A673 (cell line): ENCODE measurements at regions not wholly inside any gene's neighbourhood (a gene's known extent, or its start where the extent isn't known, plus 50 kb on each side); places are given as distances from the start of the nearest gene placed in this dataset.

Source experiments
- BruUV-seq: library from RNA; stranded (reverse); fragments of 400-500 nt; replicated peaks from 2 replicates; lab custom pipeline; 2021; lab: Mats Ljungman, UMichigan
- CTCF ChIA-PET: fragments of 300-600 bp; sonication (Branson Sonifier 250); formaldehyde crosslinking; loops from one replicate; lab custom pipeline; 2022; ENCODE audit warnings: antibody characterized with exemption; lab: Charles Lee
- POLR2A ChIA-PET: fragments of 300-600 bp; sonication (Branson Sonifier 250); formaldehyde crosslinking; loops from one replicate; lab custom pipeline; 2022; ENCODE audit warnings: antibody characterized with exemption; ENCODE audit not compliant: low non-redundant PET; lab: Charles Lee
- DNase-seq: peaks from one replicate; pipeline ENCODE4 v3.0.0-alpha.2; 2015; ENCODE audit warnings: low spot score
- H3K27ac ChIP-seq: fragments of 200-600 bp; sonication (generic); 2 replicates; pipeline ENCODE4 v1.5.1; 2016; ENCODE audit warnings: mixed run types, low read depth, mild to moderate bottlenecking, mixed read lengths, antibody characterized with exemption, low read length; ENCODE audit not compliant: poor library complexity, severe bottlenecking
- H3K27me3 ChIP-seq: fragments of 200-600 bp; sonication (generic); replicated peaks from 2 replicates; pipeline ENCODE4 v1.6.1; 2017; ENCODE audit warnings: mixed run types, low read depth, mild to moderate bottlenecking, mixed read lengths, antibody characterized with exemption, low read length; ENCODE audit not compliant: insufficient read depth, poor library complexity
- H3K36me3 ChIP-seq: fragments of 200-600 bp; sonication (generic); 2 replicates; pipeline ENCODE4 v1.6.1; 2016; ENCODE audit warnings: mixed run types, mild to moderate bottlenecking, mixed read lengths, antibody characterized with exemption, low read length; ENCODE audit not compliant: insufficient read depth, poor library complexity, severe bottlenecking
- H3K4me1 ChIP-seq: fragments of 200-600 bp; sonication (generic); 2 replicates; pipeline ENCODE4 v1.6.1; 2017; ENCODE audit warnings: mixed run types, mild to moderate bottlenecking, mixed read lengths, antibody characterized with exemption, low read length; ENCODE audit not compliant: insufficient read depth, poor library complexity, severe bottlenecking
- H3K4me3 ChIP-seq: fragments of 200-600 bp; sonication (generic); 2 replicates; pipeline ENCODE4 v1.5.1; 2016; ENCODE audit warnings: low read depth, mixed run types, mild to moderate bottlenecking, mixed read lengths, low read length; ENCODE audit not compliant: poor library complexity, severe bottlenecking
- H3K9me3 ChIP-seq: fragments of 200-600 bp; sonication (generic); 2 replicates; pipeline ENCODE4 v1.6.1; 2016; ENCODE audit warnings: mixed run types, low read depth, mild to moderate bottlenecking, mixed read lengths, antibody characterized with exemption, low read length; ENCODE audit not compliant: poor library complexity, severe bottlenecking
- EZH2 ChIP-seq: fragments of 200-600 bp; sonication (generic); IDR thresholded peaks from 2 replicates; pipeline ENCODE4 v1.6.1; 2017; ENCODE audit warnings: borderline replicate concordance, low read depth, mild to moderate bottlenecking, mixed read lengths, antibody characterized with exemption, low read length; ENCODE audit not compliant: poor library complexity, severe bottlenecking
- intact Hi-C: fragments of 100-400 bp; cut with micrococcal nuclease; formaldehyde crosslinking; loops from one replicate; pipeline ENCODE4 v1.10.0; 2022; ENCODE audit not compliant: unreplicated experiment
- TF ChIP-seq, protein P1 (sequence below): fragments of 300-800, 200-600 bp; sonication (generic); conservative IDR thresholded peaks from 2 replicates; pipeline ENCODE4 v1.5.1; 2017; ENCODE audit warnings: low read depth, mild to moderate bottlenecking, antibody characterized with exemption, low read length, moderate library complexity, mixed read lengths

DNA sequence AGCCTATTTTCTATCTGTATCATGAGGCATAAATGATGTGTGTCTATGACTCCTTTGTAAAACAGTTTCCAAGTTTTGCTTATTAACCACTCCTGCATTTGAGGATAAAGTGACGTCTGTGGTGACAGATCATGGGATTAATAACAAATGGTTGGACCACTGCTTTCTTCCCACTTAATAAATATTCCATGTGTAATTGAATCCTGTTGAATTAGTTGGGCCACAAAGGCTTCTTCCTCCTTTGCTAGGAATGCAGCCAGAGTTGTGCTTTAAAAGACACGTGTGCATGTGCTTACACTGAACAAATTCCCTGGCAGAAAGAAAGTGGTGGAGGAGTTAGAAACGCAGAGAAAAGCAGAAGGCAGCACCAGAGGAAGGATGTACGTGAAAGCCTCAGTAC is 150.2 kb downstream of the ACTBL2 start:
- H3K27ac ChIP-seq, result no peak overlapping the region
- DNase-seq, result no peak
- POLR2A ChIA-PET, result no interaction called here

DNA sequence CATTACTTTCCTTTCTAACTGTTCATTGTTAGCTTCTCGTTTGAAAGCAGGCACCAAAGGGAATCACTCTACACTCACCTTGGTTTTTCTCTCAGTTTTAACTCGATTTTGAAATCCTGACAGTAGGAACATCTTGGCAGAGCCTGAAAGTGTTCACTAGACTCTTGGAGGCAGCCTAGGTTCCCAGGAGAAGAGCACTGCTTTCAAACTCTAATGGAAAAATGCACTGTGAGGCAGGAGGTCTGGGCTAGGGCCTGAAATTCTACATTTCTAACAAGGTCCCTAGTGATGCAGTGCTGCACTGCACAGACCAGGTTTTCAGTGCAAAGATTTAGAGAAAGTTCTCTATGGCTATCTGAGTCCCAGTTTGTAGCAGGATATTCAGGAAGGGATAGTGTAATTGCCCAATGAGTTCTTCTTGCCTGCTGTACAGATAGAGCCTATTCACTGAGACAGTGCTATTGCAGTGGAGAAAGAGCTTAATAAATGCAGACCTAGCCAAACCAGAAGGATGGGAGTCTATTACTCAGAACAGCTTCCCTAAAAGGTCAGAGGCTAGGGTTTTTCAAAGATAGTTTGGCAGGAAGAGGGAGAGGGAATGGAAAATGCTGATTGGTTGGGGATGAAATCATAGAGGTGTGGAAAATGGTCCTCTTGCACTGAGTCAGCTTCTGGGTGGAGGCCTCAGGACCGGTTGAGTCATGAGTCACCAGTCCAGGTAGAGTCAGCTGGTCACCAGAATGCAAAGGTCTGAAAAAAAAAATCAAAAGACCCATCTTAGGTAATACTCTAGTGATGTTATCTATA is 153.9 kb downstream of the GPBP1 start:
- intact Hi-C loops, result no loop called here
- no peaks in the 10 kb centered on the region for H3K36me3 ChIP-seq
- H3K4me3 ChIP-seq, result no peak overlapping the region
- no peaks in the 10 kb centered on the region for H3K9me3 ChIP-seq
- DNase-seq, result no peak
- CTCF ChIA-PET, result no interaction called here
- no peaks in the 10 kb centered on the region for H3K4me1 ChIP-seq
- H3K27ac ChIP-seq, result no peak overlapping the region
- TF ChIP-seq EZH2, result no peak
- TF ChIP-seq, protein P1, sequence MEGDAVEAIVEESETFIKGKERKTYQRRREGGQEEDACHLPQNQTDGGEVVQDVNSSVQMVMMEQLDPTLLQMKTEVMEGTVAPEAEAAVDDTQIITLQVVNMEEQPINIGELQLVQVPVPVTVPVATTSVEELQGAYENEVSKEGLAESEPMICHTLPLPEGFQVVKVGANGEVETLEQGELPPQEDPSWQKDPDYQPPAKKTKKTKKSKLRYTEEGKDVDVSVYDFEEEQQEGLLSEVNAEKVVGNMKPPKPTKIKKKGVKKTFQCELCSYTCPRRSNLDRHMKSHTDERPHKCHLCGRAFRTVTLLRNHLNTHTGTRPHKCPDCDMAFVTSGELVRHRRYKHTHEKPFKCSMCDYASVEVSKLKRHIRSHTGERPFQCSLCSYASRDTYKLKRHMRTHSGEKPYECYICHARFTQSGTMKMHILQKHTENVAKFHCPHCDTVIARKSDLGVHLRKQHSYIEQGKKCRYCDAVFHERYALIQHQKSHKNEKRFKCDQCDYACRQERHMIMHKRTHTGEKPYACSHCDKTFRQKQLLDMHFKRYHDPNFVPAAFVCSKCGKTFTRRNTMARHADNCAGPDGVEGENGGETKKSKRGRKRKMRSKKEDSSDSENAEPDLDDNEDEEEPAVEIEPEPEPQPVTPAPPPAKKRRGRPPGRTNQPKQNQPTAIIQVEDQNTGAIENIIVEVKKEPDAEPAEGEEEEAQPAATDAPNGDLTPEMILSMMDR, result no peak
- no TSS peak for BruUV-seq
- POLR2A ChIA-PET, result no interaction called here
- no peaks in the 10 kb centered on the region for H3K27me3 ChIP-seq

More for the DNA sequence above, 150.2 kb downstream of the ACTBL2 start:
- CTCF ChIA-PET, result no interaction called here
- BruUV-seq, result no TSS peak
- no peaks in the 10 kb centered on the region for H3K36me3 ChIP-seq
- H3K4me1 ChIP-seq, result no peaks in the 10 kb centered on the region
- H3K27me3 ChIP-seq, result no peaks in the 10 kb centered on the region
- intact Hi-C loops, result no loop called here
- H3K4me3 ChIP-seq, result no peak overlapping the region
- H3K9me3 ChIP-seq, result no peaks in the 10 kb centered on the region
- TF ChIP-seq, protein P1, result no peak
- no peak for TF ChIP-seq EZH2

DNA sequence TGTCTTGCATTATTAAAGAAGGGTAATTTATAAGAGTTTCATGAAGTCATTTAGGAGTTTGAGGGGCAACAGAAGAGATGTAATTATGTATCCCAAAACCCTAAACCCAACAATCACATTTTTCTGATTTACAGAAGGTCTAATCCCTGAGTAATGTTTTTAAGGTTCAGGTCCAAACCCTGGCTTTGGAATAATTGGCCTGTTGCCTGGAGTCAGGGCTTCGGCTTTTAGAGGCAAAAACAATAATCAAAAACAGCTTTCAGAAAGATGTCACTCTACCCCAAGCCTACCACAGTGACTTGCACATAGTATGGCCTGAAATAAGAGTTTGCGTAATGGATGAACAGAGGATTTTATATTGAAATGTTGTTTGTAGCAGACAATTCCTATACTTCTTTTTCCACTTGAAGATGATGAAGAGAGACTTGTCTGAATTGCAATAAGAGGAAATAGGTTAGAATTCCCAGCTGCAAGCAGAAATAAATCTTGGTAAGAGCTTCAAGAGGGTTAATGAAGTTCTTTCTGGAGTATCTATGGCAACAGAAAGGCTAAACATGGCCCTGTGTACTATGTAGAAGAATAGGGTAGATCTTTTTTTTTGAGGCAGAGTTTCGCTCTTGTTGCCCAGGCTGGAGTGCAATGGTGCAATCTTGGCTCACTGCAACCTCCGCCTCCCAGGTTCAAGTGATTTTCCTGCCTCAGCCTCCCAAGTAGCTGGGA is 152.0 kb downstream of the GPBP1 start:
- no peaks in the 10 kb centered on the region for H3K9me3 ChIP-seq
- TF ChIP-seq, protein P1, result no peak
- no peak for TF ChIP-seq EZH2
- no peaks in the 10 kb centered on the region for H3K4me1 ChIP-seq
- no peaks in the 10 kb centered on the region for H3K27me3 ChIP-seq
- DNase-seq, result no peak
- intact Hi-C loops, result no loop called here
- H3K4me3 ChIP-seq, result no peak overlapping the region
- ChIA-PET CTCF (no interaction called here), POLR2A (no interaction called here)
- H3K36me3 ChIP-seq, result no peaks in the 10 kb centered on the region
- H3K27ac ChIP-seq, result no peak overlapping the region
- BruUV-seq, result no TSS peak
